ENCODE measurements at regions not wholly inside any gene's neighbourhood (a gene's known extent, or its start where the extent isn't known, plus 50 kb on each side); places are given as distances from the start of the nearest gene placed in this dataset.

DNA sequence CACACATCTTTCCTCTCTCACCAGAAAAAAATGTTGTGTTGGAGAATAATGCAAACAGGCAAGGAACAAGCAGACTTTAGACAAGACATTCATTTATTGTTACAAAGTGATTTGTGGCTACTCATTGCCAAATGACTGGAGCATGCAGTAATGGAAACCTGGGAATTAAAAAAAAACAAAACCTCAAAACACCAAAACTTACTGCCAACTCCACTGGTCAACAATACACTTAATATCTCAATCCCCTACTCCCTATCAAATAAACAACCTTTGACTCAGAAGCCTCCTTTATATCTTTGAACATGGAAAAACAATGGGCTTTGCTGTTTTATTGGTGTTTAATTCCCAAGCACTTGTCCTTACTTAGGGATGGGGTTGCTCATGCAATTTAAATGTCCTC lies 112.8 kb downstream of the POSTN start:
- Histone ChIP-seq H4K20me1 (ENCODE audit: insufficient read depth, low read length) (no peaks in the 10 kb centered on the region), H3K4me3 (ENCODE audit: low read depth, low read length, poor library complexity, severe bottlenecking) (no peak overlapping the region), H3K9ac (ENCODE audit: low read length) (no peak overlapping the region), H3K27me3 (ENCODE audit: insufficient read depth, low read length) (no peaks in the 10 kb centered on the region), H3F3A (ENCODE audit: insufficient read depth, low read length) (no peaks in the 10 kb centered on the region), H3K36me3 (ENCODE audit: insufficient read depth, low read length) (no peaks in the 10 kb centered on the region), H3K79me2 (ENCODE audit: insufficient read depth, low read length) (no peaks in the 10 kb centered on the region), H3K27ac (ENCODE audit: low read depth, low read length, poor library complexity, severe bottlenecking) (no peak overlapping the region), H3K4me1 (ENCODE audit: insufficient read depth, low read length, severe bottlenecking) (no peaks in the 10 kb centered on the region), H3K9me2 (ENCODE audit: low read depth, low read length) (no peaks in the 10 kb centered on the region), H3K4me2 (ENCODE audit: low read length) (no peak overlapping the region), H2AFZ (ENCODE audit: low read length) (no peak overlapping the region), H3K9me3 (ENCODE audit: low read length) (no peaks in the 10 kb centered on the region)
- TF ChIP-seq EZH2 (IDR thresholded peaks at IDR 0.05; ENCODE audit: borderline replicate concordance, low read length), result no peak
- TF ChIP-seq CTCF (IDR thresholded peaks at IDR 0.05; ENCODE audit: low read length), result no peak

- H3K9ac ChIP-seq (ENCODE audit: low read length), result no peak overlapping the region
- no peaks in the 10 kb centered on the region for H3K4me1 ChIP-seq (ENCODE audit: insufficient read depth, low read length, severe bottlenecking)
- no peaks in the 10 kb centered on the region for H3K79me2 ChIP-seq (ENCODE audit: insufficient read depth, low read length)
- H3K36me3 ChIP-seq (ENCODE audit: insufficient read depth, low read length), result no peaks in the 10 kb centered on the region
- H3K4me2 ChIP-seq (ENCODE audit: low read length), result no peak overlapping the region
- TF ChIP-seq CTCF (IDR thresholded peaks at IDR 0.05; ENCODE audit: low read length), result no peak
- no peak for TF ChIP-seq EZH2 (IDR thresholded peaks at IDR 0.05; ENCODE audit: borderline replicate concordance, low read length)
- H3K9me2 ChIP-seq (ENCODE audit: low read depth, low read length), result no peaks in the 10 kb centered on the region
- no peaks in the 10 kb centered on the region for H3K9me3 ChIP-seq (ENCODE audit: low read length)
- no peak overlapping the region for H3K4me3 ChIP-seq (ENCODE audit: low read depth, low read length, poor library complexity, severe bottlenecking)
- no peak overlapping the region for H2AFZ ChIP-seq (ENCODE audit: low read length)
- H4K20me1 ChIP-seq (ENCODE audit: insufficient read depth, low read length), result no peaks in the 10 kb centered on the region
- H3F3A ChIP-seq (ENCODE audit: insufficient read depth, low read length), result no peaks in the 10 kb centered on the region
- no peak overlapping the region for H3K27ac ChIP-seq (ENCODE audit: low read depth, low read length, poor library complexity, severe bottlenecking)
- no peaks in the 10 kb centered on the region for H3K27me3 ChIP-seq (ENCODE audit: insufficient read depth, low read length)
Observed at GRCh38 chr13:37484056-37484455, 114.5 kb downstream of the POSTN start.

GRCh38 chr13:37482331-37482730 lies 116.2 kb downstream of the POSTN start:
- no peaks in the 10 kb centered on the region for H3K27me3 ChIP-seq (ENCODE audit: insufficient read depth, low read length)
- no peak overlapping the region for H2AFZ ChIP-seq (ENCODE audit: low read length)
- TF ChIP-seq EZH2 (IDR thresholded peaks at IDR 0.05; ENCODE audit: borderline replicate concordance, low read length), result no peak
- TF ChIP-seq CTCF (IDR thresholded peaks at IDR 0.05; ENCODE audit: low read length), result no peak
- H3K9me2 ChIP-seq (ENCODE audit: low read depth, low read length), result no peaks in the 10 kb centered on the region
- H3K27ac ChIP-seq (ENCODE audit: low read depth, low read length, poor library complexity, severe bottlenecking), result no peak overlapping the region
- H3F3A ChIP-seq (ENCODE audit: insufficient read depth, low read length), result no peaks in the 10 kb centered on the region
- H3K9me3 ChIP-seq (ENCODE audit: low read length), result no peaks in the 10 kb centered on the region
- H3K4me2 ChIP-seq (ENCODE audit: low read length), result no peak overlapping the region
- no peak overlapping the region for H3K9ac ChIP-seq (ENCODE audit: low read length)
- H3K4me1 ChIP-seq (ENCODE audit: insufficient read depth, low read length, severe bottlenecking), result no peaks in the 10 kb centered on the region
- no peak overlapping the region for H3K4me3 ChIP-seq (ENCODE audit: low read depth, low read length, poor library complexity, severe bottlenecking)
- no peaks in the 10 kb centered on the region for H3K79me2 ChIP-seq (ENCODE audit: insufficient read depth, low read length)
- H4K20me1 ChIP-seq (ENCODE audit: insufficient read depth, low read length), result no peaks in the 10 kb centered on the region
- H3K36me3 ChIP-seq (ENCODE audit: insufficient read depth, low read length), result no peaks in the 10 kb centered on the region
